PC-3 (cell line): ENCODE measurements at regions not wholly inside any gene's neighbourhood (a gene's known extent, or its start where the extent isn't known, plus 50 kb on each side); places are given as distances from the start of the nearest gene placed in this dataset.
"Not testable (repeated sequence)": the region's sequence is repeated elsewhere in the genome, so short reads cannot be mapped to it uniquely, and the experiment has no call there.

Experiments
- ATAC-seq: fragments of 200-7000 bp; cut with Tn5 transposase; 2 replicates; pipeline ENCODE4 v1.9.1; 2020; ENCODE audit warnings: mild to moderate bottlenecking, moderate library complexity
- BruUV-seq: library from RNA; stranded (reverse); fragments of 400-500 nt; replicated peaks from 2 replicates; lab custom pipeline; 2021; lab: Mats Ljungman, UMichigan
- CTCF ChIA-PET: fragments of 300-600 bp; sonication (Branson Sonifier 250); formaldehyde crosslinking; loops from one replicate; lab custom pipeline; 2022; ENCODE audit warnings: antibody characterized with exemption; lab: Charles Lee
- POLR2A ChIA-PET: fragments of 300-600 bp; sonication (Branson Sonifier 250); formaldehyde crosslinking; loops from one replicate; lab custom pipeline; 2022; ENCODE audit warnings: antibody characterized with exemption; ENCODE audit not compliant: unreplicated experiment; lab: Charles Lee
- DNase-seq: peaks from one replicate; pipeline ENCODE4 v3.0.0-alpha.2; 2015
- H2AFZ ChIP-seq: fragments of 300-600 bp; sonication (generic); 2 replicates; pipeline ENCODE4 v1.6.0; 2016; ENCODE audit warnings: antibody characterized with exemption, low read length
- H3F3A ChIP-seq: fragments of 300-600 bp; sonication (generic); one replicate; pipeline ENCODE4 v1.6.0; 2017; ENCODE audit warnings: antibody characterized with exemption, low read length, control low read depth, mild to moderate bottlenecking; ENCODE audit not compliant: unreplicated experiment
- H3K27ac ChIP-seq: fragments of 300-600 bp; sonication (generic); 2 replicates; pipeline ENCODE4 v1.5.1; 2016; ENCODE audit warnings: mild to moderate bottlenecking, low read length
- H3K27me3 ChIP-seq: fragments of 300-600 bp; sonication (generic); 2 replicates; pipeline ENCODE4 v1.6.1; 2016; ENCODE audit warnings: low read length, mixed read lengths
- H3K36me3 ChIP-seq: fragments of 300-600 bp; sonication (generic); 2 replicates; pipeline ENCODE4 v1.6.1; 2016; ENCODE audit warnings: low read depth, mixed run types, low read length, mixed read lengths
- H3K4me1 ChIP-seq: fragments of 300-600 bp; sonication (generic); 2 replicates; pipeline ENCODE4 v1.5.1; 2016; ENCODE audit warnings: low read length; ENCODE audit not compliant: insufficient read depth
- H3K4me2 ChIP-seq: fragments of 300-600 bp; sonication (generic); 2 replicates; pipeline ENCODE4 v1.6.0; 2016; ENCODE audit warnings: low read length
- H3K4me3 ChIP-seq: fragments of 300-600 bp; sonication (generic); 2 replicates; pipeline ENCODE4 v1.5.1; 2016; ENCODE audit warnings: mild to moderate bottlenecking, low read length, mixed read lengths
- H3K79me2 ChIP-seq: fragments of 300-600 bp; sonication (generic); 2 replicates; pipeline ENCODE4 v1.6.1; 2017; ENCODE audit warnings: low read length, mixed read lengths
- H3K9ac ChIP-seq: fragments of 300-600 bp; sonication (generic); 2 replicates; pipeline ENCODE4 v1.6.0; 2016; ENCODE audit warnings: mild to moderate bottlenecking, low read length
- H3K9me2 ChIP-seq: fragments of 300-600 bp; sonication (generic); replicated peaks from 2 replicates; pipeline ENCODE4 v1.6.1; 2016; ENCODE audit warnings: mixed run types, low read length, mixed read lengths
- H3K9me3 ChIP-seq: fragments of 300-600 bp; sonication (generic); 2 replicates; pipeline ENCODE4 v1.6.1; 2016; ENCODE audit warnings: low read length, mixed read lengths
- H4K20me1 ChIP-seq: fragments of 300-600 bp; sonication (generic); 2 replicates; pipeline ENCODE4 v1.6.1; 2016; ENCODE audit warnings: low read length, mixed read lengths
- EZH2 ChIP-seq: fragments of 300-600 bp; sonication (generic); IDR thresholded peaks from one replicate; pipeline ENCODE4 v1.6.1; 2017; ENCODE audit warnings: antibody characterized with exemption, mild to moderate bottlenecking, low read length; ENCODE audit not compliant: unreplicated experiment
- EZH2phosphoT487 ChIP-seq: fragments of 300-600 bp; sonication (generic); IDR thresholded peaks from 2 replicates; pipeline ENCODE4 v1.6.1; 2018; ENCODE audit warnings: mild to moderate bottlenecking, antibody characterized with exemption, low read length, borderline replicate concordance
- intact Hi-C: fragments of 100-400 bp; cut with micrococcal nuclease; formaldehyde crosslinking; loops from 2 replicates; pipeline ENCODE4 v1.9.0; 2023
- TF ChIP-seq, protein P1 (sequence below): fragments of 300-600 bp; sonication (generic); conservative IDR thresholded peaks from 2 replicates; pipeline ENCODE4 v1.5.1; 2017; ENCODE audit warnings: antibody characterized with exemption, low read depth, mild to moderate bottlenecking, low read length

DNA sequence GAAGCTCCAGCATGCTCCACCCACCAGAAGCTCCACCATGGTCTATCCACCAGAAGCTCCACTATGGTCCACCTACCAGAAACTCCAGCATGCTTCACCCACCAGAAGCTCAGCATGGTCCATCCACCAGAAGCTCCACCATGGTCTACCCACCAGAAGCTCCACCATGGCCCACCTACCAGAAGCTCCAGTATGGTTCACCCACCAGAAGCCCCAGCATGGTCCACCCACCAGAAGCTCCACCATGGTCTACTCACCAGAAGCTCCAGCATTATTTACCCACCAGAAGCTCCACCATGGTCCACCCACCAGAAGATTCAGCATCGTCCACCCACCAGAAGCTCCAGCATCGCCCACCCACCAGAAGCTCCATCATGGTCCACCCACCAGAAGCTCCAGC is 4490.2 kb upstream of the OR11H1 start:
- H3F3A ChIP-seq, H3K4me3 ChIP-seq, intact Hi-C loops, H3K27me3 ChIP-seq, H2AFZ ChIP-seq, H3K9ac ChIP-seq, ATAC-seq, DNase-seq, BruUV-seq, H3K9me2 ChIP-seq, H3K4me1 ChIP-seq, H4K20me1 ChIP-seq, H3K79me2 ChIP-seq, H3K27ac ChIP-seq, POLR2A ChIA-PET, H3K4me2 ChIP-seq, H3K36me3 ChIP-seq, CTCF ChIA-PET: not testable (repeated sequence)
- peaks cover 30% of the 10 kb centered on the region for H3K9me3 ChIP-seq

DNA sequence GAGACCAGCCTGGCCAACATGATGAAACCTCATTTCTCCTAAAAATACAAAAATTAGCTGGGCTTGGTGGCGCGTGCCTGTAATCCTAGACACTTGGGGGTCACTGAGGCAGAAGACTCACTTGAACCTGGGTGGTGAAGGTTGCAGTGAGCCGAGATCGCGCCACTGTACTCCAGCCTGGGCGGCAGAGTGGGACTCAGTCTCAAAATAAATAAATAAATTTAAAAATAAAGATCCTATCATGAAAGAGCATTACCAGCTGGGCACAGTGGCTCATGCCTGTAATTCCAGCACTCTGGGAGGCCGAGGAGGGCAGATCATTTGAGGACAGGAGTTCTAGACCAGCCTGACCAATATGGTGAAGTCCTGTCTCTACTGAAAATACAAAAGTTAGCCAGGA is 4489.2 kb upstream of the OR11H1 start:
- BruUV-seq, H3K79me2 ChIP-seq, H3K27me3 ChIP-seq, H3K4me1 ChIP-seq, ATAC-seq, H3K27ac ChIP-seq, H3K9ac ChIP-seq, H3K9me2 ChIP-seq, H3K36me3 ChIP-seq, intact Hi-C loops, H3F3A ChIP-seq, DNase-seq, POLR2A ChIA-PET, H3K4me2 ChIP-seq, CTCF ChIA-PET, H4K20me1 ChIP-seq, H3K4me3 ChIP-seq, H2AFZ ChIP-seq: not testable (repeated sequence)
- peaks cover 35% of the 10 kb centered on the region for H3K9me3 ChIP-seq

DNA sequence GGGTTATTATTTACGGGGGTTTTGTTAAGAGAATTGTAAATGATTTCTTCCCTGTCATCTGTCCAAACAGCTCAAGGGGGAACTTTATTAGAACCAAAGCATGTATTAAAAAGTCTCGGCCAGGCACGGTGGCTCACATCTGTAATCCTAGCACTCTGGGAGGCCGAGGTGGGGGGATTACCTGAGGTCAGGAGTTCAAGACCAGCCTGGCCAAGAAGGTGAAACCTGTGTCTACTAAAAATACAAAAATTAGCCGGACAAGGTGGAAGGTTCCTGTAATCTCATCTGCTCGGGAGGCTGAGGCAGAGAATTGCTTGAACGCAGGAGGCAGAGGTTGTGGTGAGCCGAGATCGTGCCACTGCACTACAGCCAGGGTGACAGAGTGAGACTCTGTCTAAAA is 4486.6 kb upstream of the OR11H1 start:
- peaks cover 26% of the 10 kb centered on the region for H3K9me3 ChIP-seq
- intact Hi-C loops, CTCF ChIA-PET, POLR2A ChIA-PET, BruUV-seq, H3K36me3 ChIP-seq, H3K9ac ChIP-seq, H3K4me3 ChIP-seq, H3K27ac ChIP-seq, H4K20me1 ChIP-seq, H3K9me2 ChIP-seq, H3K27me3 ChIP-seq, H3F3A ChIP-seq, H3K4me1 ChIP-seq, DNase-seq, ATAC-seq, H3K79me2 ChIP-seq, H3K4me2 ChIP-seq, H2AFZ ChIP-seq: not testable (repeated sequence)

DNA sequence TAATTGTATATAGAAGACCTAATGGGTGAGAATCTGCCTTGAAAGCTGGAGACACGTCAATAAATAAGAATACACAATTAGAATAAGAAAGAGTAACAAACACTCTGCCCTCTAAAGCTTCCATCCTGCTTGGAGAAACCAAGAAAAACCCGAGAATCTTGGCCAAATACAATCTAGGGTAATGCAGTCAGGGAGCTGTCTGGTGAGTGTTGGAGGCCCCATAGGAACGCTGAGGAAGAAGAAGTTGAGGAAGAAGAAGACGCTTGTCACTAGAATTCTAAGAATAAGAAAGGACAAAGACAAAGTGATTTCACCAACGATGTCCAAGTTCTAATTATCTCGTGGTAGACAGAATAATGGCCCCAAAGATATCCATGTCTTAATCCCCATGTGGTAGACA is 4485.9 kb upstream of the OR11H1 start:
- H3K4me2 ChIP-seq: no peak overlapping the region
- TF ChIP-seq, protein P1, sequence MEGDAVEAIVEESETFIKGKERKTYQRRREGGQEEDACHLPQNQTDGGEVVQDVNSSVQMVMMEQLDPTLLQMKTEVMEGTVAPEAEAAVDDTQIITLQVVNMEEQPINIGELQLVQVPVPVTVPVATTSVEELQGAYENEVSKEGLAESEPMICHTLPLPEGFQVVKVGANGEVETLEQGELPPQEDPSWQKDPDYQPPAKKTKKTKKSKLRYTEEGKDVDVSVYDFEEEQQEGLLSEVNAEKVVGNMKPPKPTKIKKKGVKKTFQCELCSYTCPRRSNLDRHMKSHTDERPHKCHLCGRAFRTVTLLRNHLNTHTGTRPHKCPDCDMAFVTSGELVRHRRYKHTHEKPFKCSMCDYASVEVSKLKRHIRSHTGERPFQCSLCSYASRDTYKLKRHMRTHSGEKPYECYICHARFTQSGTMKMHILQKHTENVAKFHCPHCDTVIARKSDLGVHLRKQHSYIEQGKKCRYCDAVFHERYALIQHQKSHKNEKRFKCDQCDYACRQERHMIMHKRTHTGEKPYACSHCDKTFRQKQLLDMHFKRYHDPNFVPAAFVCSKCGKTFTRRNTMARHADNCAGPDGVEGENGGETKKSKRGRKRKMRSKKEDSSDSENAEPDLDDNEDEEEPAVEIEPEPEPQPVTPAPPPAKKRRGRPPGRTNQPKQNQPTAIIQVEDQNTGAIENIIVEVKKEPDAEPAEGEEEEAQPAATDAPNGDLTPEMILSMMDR: no peak
- TF ChIP-seq EZH2phosphoT487 (no peak), EZH2 (no peak)
- POLR2A ChIA-PET: no interaction called here
- no peak overlapping the region for H3K27ac ChIP-seq
- no TSS peak for BruUV-seq
- no peak overlapping the region for H3K4me3 ChIP-seq
- CTCF ChIA-PET: no interaction called here
- no peak overlapping the region for H3K9ac ChIP-seq
- no peaks in the 10 kb centered on the region for H3K4me1 ChIP-seq
- H3K79me2 ChIP-seq: no peaks in the 10 kb centered on the region
- no peaks in the 10 kb centered on the region for H3K9me2 ChIP-seq
- ATAC-seq (no peak), DNase-seq (no peak)
- H3K9me3 ChIP-seq: peaks cover 22% of the 10 kb centered on the region; the same call in 1 of the 2 replicates
- intact Hi-C loops: no loop called here
- H2AFZ ChIP-seq: no peak overlapping the region
- H3K27me3 ChIP-seq: no peaks in the 10 kb centered on the region
- no peaks in the 10 kb centered on the region for H4K20me1 ChIP-seq
- H3F3A ChIP-seq: no peaks in the 10 kb centered on the region
- no peaks in the 10 kb centered on the region for H3K36me3 ChIP-seq

- H3K4me1 ChIP-seq, H3K4me2 ChIP-seq, H3K9me2 ChIP-seq, ATAC-seq, H3K4me3 ChIP-seq, CTCF ChIA-PET, H3K9ac ChIP-seq, H3K27me3 ChIP-seq, H3K36me3 ChIP-seq, H3K79me2 ChIP-seq, intact Hi-C loops, BruUV-seq, H4K20me1 ChIP-seq, H2AFZ ChIP-seq, H3K27ac ChIP-seq, POLR2A ChIA-PET, DNase-seq, H3F3A ChIP-seq: not testable (repeated sequence)
- H3K9me3 ChIP-seq: peaks cover 10% of the 10 kb centered on the region; the same call in 1 of the 2 replicates
Measured at GRCh38 chr22:11043289-11043688, 4484.7 kb upstream of the OR11H1 start.

- H3K9me3 ChIP-seq, H3K79me2 ChIP-seq, H2AFZ ChIP-seq, H3K4me3 ChIP-seq, H3K36me3 ChIP-seq, H3K4me1 ChIP-seq, intact Hi-C loops, H3K27ac ChIP-seq, ATAC-seq, POLR2A ChIA-PET, H3K4me2 ChIP-seq, H3K9me2 ChIP-seq, H3K27me3 ChIP-seq, H3F3A ChIP-seq, H3K9ac ChIP-seq, DNase-seq, CTCF ChIA-PET, BruUV-seq, H4K20me1 ChIP-seq: not testable (repeated sequence)
Measured at GRCh38 chr22:11048884-11049283, 4479.1 kb upstream of the OR11H1 start.
